GM19463 (cell line): ENCODE measurements at regions not wholly inside any gene's neighbourhood (a gene's known extent, or its start where the extent isn't known, plus 50 kb on each side); places are given as distances from the start of the nearest gene placed in this dataset.

ENCODE experiments used
- ATAC-seq: cut with Tn5 transposase; IDR thresholded peaks from one replicate; pipeline ENCODE4 v1.9.1; 2021; ENCODE audit warnings: mild to moderate bottlenecking, moderate library complexity; ENCODE audit not compliant: unreplicated experiment

DNA sequence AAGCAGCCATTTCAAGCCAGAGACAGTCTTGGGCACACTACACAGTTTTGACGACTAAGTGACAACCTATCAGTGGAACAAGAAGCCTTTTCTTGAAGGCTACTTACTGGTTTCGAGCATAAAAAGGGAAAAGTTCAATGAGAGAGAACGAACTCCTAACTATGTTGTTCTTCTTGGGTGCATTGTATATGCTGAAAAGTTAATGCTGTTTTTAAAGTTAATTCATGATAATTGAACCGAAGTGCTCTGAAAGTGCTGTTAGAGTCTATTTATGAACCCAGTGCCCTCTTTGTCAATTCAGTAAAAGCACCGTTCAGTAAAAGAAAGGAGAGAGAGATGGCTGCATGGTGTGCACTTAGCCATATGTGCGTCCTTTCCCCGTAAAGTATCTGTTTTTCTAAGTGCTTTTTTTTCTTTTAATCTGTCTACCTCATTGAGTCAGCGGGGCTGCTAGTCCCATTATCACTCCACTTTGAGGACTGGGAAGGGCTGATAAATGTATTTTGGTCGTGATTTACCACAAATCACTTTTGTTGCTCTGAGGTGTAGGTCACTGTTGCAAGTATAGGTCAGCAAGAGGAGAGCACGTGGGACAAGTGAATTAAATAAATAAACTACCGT lies 380.7 kb upstream of the GOLIM4 start:
- ATAC-seq: no peak

DNA sequence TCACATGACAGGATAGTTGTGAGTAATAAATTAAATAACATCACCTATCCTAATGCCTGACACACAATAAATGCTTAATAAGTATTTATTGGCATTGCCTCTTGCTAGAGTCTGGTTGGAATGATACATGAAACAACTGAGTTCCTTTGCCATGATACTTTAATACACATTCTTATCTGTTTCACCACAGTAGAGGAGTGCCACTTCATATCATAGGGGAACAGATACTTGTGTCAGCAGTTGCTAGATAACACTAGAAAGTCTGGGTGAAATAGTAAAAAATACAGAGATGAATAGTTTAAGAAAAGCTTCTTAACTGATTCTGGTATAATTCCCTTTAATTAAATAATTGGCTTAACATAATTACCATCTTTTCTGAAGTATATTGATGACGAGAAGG lies 380.0 kb upstream of the GOLIM4 start:
- ATAC-seq: no peak

DNA sequence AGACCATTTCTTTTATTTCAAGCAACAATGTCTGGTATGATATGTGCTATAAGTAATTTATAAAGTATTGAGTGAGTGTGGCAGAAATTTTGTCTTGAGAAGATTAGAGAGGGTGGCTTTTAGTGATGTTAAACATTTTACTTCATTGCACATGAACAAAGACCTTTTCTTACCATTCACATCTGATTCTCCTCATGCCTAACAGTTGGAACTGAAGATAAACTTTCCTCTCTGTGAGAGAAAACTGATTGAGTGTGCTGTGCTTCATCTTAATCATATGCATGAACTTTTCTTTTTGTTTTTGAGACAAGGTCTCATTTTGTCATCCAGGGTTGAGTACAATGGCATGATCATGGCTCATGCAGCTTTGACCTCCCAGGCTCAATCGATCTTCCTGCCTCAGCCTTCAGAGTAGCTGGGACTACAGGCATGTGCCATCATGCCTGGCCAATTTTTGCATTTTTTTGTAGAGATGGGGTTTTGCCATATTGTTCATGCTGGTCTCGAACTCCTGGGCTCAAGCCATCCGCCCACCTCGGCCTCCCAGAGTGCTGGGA lies 377.7 kb upstream of the GOLIM4 start:
- no peak for ATAC-seq

DNA sequence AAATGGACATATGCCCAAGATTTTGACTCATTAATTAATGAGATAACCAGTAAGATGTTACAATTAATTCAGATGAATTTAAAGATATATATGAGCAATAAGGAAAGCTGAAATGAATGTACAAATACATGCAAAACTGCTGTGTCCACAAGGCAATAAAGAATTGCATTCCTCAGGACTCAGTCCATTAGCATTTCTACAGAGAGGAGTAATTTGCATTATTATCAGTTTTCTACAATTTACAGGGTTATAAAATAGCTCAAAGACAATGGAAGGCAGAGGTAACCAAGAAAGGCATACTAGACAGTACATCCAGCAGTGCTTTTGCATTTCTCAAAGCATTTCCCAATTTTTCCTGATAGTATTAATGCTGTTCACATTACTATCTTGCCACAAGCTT lies 377.1 kb upstream of the GOLIM4 start:
- ATAC-seq: no peak

DNA sequence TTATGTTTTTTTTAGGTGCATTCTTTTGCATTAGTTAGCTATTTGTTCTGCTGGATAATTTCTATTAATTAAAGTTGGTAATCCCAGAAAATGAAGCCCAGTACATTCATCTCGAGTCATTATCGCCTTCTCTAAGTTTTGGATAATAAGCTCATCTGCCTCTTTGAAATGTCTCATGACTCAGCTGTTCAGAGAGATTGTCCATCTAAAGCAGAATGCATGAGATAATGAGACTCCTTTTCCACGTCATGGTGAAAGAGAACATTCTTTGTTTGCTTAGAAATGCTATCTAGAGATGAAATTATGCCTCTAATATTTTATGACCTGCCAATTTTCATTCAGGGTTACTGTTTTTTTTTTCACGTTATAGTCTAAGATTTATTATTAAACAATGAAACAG lies 374.7 kb upstream of the GOLIM4 start:
- ATAC-seq: no peak

DNA sequence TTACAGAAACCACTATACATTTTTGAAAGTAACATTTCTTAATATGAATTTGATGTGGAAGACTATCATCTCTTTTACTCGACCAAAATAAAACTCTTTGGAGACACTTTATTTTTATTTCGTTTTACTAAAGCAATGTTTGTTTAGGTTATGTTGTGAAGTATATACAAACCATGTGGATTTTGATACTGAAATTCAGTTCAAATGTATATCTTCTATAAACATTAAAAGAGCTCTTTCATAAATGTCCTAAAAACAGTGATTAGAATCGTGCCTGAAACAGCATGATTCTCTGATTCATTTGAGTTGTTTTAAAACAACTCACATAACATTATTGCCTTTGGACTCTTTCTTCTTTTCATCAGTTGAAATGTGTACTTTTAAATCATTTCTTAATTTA lies 373.7 kb upstream of the GOLIM4 start:
- ATAC-seq: no peak

DNA sequence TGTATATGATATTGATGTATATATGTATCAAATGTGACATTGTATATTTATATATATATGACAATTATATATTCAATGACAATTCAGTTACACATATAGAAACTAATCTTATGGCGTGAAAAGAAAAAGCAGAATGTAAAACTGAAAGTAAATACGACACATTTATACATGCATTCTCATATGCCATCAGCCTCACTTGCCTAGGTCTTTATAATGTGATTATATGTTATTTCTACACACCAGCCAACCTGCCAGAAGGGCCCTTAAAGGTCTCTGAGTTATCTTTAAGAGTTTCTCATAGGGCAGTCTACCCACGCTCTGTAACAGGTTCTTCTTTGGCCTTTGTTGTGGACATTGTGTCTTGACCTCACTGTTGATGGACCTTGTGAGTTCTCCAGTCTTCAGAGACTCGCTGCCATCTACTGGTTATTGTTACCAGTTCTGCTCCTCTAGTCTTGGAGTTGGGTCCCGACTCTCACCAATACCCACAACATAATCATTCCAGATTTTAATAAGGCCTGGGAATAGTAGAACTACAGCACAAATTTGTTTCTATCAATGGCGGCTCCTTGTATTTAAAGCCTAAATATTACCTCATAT lies 371.5 kb upstream of the GOLIM4 start:
- peak; percentile 85 for ATAC-seq

DNA sequence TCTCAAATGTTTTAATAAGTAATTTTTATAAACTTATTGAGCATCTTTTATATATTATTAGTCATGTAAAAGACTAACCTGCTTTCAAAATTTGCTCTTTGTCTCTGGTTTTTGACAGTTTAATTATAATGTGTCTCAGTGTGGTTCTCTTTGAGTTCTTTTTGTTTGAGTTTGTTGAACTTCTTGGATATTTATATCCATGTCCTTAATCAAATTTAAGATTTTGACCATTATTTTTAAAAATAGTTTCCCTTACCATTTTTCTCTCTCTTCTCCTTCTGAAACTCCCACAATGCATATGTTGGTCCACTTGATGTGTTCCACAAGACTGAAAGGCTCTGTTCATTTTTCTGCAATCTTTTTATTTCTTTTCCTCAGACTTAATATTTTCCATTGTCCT lies 366.1 kb upstream of the GOLIM4 start:
- ATAC-seq: no peak

DNA sequence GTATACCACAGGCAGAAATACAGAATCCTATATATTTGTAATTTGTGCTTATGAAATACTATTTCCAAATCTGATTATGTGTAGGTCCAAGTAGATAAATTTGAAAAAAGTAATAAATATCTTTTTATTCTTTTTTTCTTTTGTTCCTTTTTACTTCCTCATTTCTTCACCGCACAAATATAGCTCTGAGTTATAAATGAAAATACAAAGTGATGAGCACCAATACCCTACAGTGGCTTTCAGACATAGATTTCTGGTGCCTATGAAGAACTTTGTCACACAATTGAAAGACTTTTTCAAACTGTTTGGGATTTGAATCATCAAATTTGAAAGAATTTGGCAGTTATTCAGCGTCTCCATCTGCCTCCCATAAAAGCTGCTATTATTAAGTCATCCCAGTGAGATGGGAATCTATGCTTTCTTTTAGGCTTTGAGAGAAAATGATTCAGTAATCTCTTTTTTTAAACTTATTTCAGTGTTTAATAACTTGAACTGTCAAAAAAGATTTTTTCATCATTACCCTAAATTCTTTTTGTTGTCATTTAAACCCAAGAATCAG lies 363.6 kb upstream of the GOLIM4 start:
- no peak for ATAC-seq

DNA sequence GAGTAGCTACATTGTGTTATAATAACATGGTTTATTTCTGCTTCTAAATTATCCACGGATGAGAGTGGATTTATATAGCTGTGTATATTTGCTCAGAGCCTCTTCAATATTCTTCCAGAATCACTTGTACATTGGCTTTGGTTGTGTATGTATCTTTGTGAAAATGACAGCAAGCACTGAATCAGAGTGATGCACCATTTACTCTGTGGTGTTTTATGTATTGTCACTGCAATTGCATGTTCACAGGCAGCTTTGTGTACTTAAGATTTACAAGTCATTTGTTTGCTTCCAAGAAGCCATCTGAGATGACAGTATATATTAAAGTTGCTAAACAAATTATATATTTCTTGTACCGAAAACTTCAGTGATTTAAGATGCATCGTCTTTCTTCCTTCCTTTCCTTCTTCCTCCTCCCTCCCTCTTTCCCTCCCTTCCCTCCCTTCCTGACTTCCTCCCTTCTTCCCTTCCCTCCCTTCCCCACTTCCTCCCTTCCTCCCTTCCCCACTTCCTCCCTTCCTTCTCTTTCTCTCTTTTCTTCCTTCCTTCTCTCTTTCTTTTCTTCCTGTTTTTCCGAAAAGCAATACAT lies 362.3 kb upstream of the GOLIM4 start:
- ATAC-seq: no peak

DNA sequence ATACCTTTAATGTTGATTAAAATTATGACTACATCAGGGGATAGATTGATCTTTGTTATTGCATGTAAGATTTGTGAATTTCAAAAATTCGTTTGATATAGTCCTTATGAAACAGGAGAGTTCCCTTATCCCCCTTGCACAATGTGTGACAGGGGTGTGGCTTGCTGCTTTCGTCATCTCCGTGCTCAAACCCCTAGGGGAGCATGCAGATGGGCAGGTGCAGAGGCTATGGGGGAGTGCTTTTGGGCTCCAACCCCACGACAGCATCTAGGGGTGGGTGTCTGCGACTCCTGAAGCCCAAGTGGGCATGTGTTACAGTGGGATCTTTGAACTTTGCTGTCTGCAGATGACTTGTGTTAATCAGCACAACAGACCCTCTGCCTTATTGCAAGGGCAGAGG lies 360.1 kb upstream of the GOLIM4 start:
- ATAC-seq: no peak

DNA sequence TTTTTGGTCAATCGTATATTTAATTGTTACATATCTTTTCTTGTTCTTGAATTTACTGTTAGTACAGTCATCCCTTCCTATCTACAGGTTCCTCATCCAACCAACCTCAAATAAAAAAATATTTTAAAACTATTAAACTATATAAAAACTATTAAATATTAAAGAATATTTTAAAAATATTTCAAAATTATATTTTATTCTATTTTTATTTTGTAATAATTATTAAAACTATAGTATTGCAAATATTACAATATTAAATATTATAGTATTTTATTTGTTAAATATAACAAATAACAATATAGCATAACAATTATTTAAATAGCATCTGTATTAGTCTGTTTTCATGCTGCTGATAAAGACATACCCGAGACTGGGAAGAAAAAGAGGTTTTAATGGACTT lies 357.9 kb upstream of the GOLIM4 start:
- no peak for ATAC-seq

DNA sequence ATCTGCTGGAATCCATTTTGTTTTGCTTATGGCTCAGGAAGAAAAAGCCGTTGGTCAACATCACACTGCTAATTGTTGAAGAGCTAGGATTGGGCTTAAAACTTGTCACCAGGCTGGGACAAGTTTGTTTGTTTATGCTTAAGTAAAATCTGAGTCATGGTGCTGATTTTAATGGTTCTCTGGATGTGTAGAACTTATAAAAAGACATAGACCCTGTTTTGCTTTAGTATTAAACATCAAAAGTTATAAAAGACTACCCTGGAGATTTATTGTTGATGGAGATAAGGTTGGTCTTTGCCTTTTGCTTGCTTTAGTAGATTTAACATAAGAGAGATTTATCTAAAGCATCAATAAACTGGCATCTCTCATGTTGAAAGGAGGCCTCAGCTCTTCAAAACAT lies 348.2 kb upstream of the GOLIM4 start:
- no peak for ATAC-seq

DNA sequence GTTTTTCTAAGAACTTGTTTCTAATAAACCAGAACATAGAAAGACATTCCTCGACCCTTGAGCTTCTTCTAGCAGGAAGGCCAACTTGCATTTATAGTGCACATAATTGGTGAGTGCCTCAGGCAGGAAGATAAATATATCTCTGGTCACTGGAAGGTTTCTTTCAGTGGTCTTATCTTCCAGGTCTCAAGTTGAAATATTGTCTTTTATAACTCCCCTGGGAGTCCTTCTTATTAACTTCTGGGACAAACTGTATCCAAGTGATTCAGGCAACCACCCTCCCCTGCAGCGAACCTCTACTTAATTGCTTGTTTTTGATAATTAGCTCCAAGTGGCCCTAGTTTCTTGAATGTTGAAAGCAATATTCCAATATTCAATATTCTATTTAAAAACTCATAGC lies 346.8 kb upstream of the GOLIM4 start:
- ATAC-seq: no peak

DNA sequence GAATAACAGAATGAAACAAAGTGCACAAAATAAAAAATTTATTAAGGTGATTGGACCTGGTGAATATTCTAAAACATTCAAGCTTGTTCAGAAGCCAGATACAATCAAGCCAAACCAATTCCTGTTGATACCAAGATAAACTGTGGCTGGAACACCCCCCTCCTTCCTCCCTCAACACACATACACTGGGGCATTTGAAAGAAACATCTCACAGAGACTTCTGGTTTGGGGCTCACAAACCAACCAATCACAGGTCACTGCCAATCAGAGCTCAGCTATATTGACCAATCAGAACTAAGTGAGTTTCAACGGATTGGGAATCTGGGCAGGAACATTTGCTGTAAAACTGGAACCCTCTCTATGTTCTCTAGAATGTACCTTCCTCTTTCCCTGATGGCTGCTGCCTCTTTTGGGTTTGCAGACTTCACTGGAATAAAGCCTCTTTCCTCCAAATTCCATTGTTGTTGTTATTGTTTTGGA lies 340.6 kb upstream of the GOLIM4 start:
- ATAC-seq: no peak

DNA sequence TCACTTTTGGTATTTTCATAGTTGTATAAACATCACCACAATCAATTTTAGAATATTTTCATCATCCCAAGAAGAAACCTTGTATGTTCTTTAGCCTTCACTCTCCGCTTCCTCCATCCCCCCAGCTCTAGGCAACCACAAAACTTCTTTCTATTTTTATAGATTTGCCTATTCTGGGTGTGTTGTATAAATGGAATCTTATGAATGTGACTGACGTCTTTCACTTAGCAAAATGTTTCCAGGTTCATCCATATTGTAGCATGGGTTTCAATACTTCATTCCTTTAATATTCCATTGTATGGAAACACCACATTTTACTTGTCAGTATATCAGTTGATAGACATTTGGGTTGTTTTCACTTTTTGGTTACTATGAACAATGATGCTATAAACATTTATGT lies 335.8 kb upstream of the GOLIM4 start:
- no peak for ATAC-seq

DNA sequence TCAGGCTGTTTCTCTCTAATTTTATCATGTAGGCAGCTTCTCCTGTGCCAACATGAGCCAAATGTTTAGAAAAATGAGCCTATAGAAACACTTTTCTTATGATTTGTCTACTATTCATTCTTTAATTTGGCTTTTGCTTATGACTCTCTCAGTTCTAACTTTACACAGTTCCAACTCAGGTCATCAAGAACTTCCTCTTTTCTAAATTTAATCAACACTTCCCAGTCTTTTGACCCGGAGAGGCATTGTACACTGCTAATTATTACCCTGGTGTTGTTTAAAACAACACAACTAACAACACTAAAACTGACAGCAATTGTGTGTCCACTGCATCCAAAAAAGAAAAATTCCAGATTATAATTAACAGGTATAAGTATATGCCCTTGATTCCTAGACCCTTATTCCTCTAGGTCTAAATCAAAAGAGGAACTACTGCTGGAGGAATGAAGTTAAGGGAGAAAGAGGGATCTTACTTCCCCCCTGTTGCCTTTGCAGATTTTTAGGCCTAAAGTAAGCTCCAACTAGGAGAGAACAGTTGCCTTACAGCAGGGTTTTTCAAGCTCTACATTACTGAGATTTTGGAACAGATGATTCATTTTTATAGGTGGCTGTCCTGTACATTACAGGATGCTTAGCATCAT lies 332.2 kb upstream of the GOLIM4 start:
- no peak for ATAC-seq

DNA sequence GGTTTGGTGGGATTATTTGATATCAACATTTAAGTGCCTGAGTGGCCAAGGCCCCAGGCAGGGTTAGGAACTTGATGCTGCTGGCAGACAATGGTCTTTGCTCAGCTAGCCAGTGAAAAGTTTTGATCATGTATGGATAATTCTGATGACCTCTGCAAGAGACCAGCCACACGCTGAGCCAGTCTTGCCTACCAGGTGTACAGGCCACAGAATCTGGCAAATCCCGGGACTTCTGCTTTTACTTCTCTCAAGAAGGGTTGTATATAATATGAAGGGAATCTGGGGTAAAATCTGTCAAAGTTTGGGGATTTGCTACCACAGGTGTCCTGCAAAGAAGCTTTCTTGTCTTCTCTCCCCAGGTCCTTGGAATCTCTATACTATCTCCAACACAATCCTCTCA lies 331.4 kb upstream of the GOLIM4 start:
- ATAC-seq: no peak

DNA sequence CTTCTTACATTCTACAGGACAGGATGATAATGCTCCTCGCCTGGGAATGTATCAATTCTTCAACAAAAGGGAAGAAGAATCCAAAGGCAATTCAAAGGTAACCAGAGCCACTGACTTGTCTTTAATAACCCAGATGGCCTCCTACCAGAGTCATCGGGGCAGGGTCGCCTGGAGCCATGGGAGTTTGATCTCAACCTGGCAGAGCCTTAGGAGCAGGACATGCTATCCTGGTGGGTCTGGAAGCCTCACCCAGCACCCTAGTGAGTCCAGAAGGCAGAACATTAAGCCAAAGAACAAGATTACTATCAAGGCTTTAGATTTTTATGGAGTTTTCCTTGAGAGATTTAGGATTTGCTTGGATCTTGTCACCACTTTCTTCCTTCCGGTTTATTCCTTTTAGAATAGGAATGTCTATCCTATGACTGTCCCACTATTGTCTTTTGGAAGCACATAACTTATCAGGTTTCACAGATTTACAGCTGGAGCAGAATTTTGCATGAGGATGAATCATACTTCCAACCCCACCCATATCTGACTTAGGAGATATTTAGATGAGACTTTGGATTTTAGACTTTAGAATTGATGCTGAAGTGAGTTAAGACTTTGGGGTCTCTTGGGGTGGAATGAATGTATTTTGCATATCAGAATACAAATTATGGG lies 330.3 kb upstream of the GOLIM4 start:
- ATAC-seq: no peak

DNA sequence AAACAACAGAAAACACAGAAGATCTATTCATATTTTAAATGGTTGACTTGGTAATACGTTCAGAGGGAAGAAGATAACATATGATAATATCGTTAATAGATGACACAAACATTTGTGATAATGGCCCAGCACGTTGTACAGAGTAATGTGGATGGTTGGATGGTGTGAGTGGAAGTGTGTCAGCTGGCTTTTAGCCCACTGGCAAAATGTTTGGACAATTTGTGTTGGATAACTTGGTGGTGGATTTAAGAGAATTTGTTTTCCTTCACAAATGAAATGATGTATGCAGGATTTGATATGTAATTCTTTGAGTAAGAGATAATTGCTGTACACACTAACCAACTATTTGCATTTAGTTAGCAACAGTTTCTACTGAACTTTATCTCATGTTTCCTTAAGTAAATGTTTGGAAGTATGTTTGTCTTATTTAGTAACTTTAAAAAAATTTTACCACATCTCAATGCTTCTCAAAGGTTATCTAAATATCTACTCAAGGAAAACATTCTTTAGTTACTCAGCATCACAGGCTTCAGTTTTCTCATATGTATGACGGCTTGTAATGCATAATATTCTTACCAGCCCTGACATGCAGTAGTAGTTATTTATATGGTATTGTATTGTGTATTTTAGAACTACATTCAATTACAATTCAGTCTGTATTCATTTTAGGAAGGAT lies 328.5 kb upstream of the GOLIM4 start:
- no peak for ATAC-seq

DNA sequence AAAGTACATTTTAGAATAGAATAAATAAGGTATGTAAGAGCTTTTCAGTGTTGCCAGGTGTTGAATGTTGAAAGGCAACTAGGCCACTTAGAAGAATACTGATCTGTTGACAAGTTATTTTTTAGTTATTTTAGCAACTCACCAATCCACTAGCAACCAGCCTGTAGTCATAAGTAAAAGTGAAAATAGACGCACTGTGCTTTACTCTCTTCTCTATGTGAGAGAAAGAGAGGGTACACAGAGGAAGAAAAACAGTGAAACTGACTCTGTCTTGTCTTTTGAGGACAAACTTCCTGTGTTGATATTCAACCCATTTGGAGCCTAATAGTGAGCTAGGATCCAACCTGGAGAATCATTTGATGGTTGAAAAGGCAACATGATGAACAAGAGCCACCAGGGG lies 327.1 kb upstream of the GOLIM4 start:
- no peak for ATAC-seq
